ENCODE measurements at regions not wholly inside any gene's neighbourhood (a gene's known extent, or its start where the extent isn't known, plus 50 kb on each side); places are given as distances from the start of the nearest gene placed in this dataset.

- no peak overlapping the region for H3K4me3 ChIP-seq (ENCODE audit: low read depth, low read length)
- no peak for TF ChIP-seq CTCF (IDR thresholded peaks at IDR 0.05; ENCODE audit: borderline replicate concordance, insufficient read depth, low read depth, low read length)
These were observed 55.5 kb upstream of the LOXL4 start for GRCh38 chr10:98323221-98324164.

GRCh38 chr10:98321186-98321780 lies 53.3 kb upstream of the LOXL4 start:
- no peak overlapping the region for H3K4me3 ChIP-seq (ENCODE audit: low read depth, low read length)
- no peak for TF ChIP-seq CTCF (IDR thresholded peaks at IDR 0.05; ENCODE audit: borderline replicate concordance, insufficient read depth, low read depth, low read length)

GRCh38 chr10:98320486-98321185 lies 52.6 kb upstream of the LOXL4 start:
- no peak for TF ChIP-seq CTCF (IDR thresholded peaks at IDR 0.05; ENCODE audit: borderline replicate concordance, insufficient read depth, low read depth, low read length)
- no peak overlapping the region for H3K4me3 ChIP-seq (ENCODE audit: low read depth, low read length)

GRCh38 chr10:98318861-98319260 lies 50.9 kb upstream of the LOXL4 start:
- no peak for TF ChIP-seq CTCF (IDR thresholded peaks at IDR 0.05; ENCODE audit: borderline replicate concordance, insufficient read depth, low read depth, low read length)
- no peak overlapping the region for H3K4me3 ChIP-seq (ENCODE audit: low read depth, low read length)
